ENCODE measurements at regions not wholly inside any gene's neighbourhood (a gene's known extent, or its start where the extent isn't known, plus 50 kb on each side); places are given as distances from the start of the nearest gene placed in this dataset.

- H3K27me3 ChIP-seq (ENCODE audit: control insufficient read depth, insufficient read depth, low read length), result no peaks in the 10 kb centered on the region
- no peaks in the 10 kb centered on the region for H3K36me3 ChIP-seq (ENCODE audit: control insufficient read depth, insufficient read depth, low read length)
- WGBS (ENCODE audit: insufficient coverage), result 93% methylated on average over 6 of the region's 6 CpGs
- H3K4me3 ChIP-seq (ENCODE audit: low read depth, low read length), result no peak overlapping the region
- H3K9me3 ChIP-seq (ENCODE audit: control insufficient read depth, insufficient read depth, low read length), result no peaks in the 10 kb centered on the region
- no peak overlapping the region for H3K27ac ChIP-seq (ENCODE audit: low read depth, low read length)
- peaks cover 3% of the 10 kb centered on the region for H3K4me1 ChIP-seq (ENCODE audit: control insufficient read depth, insufficient read depth, low read length)
- DNase-seq (ENCODE audit: low read depth in 4 of 6, low spot score in 6 of 6), result no peak
Observed at GRCh38 chr16:49936791-49937190, 80.9 kb upstream of the ZNF423 start.

DNA sequence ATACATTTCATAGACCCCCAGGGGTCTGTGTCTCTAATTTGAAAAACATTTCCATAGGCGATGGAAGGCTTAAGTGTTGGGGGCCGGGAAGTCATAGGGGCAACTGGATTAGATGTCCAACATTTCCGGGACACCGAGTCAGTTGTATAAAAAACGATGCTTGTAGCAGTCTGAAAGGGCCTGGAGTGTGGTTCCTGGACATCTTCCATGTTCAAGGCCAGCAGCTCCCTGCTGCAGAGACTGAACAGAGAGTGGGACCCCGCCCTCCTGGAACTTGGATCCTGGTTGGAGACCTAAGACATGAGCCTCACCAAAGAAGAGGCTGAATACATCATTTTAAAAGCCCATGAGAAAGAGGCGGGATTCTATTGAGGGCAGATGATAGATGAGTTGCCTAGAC lies 82.0 kb upstream of the ZNF423 start:
- no peak overlapping the region for H3K27ac ChIP-seq (ENCODE audit: low read depth, low read length)
- H3K4me3 ChIP-seq (ENCODE audit: low read depth, low read length), result no peak overlapping the region
- no peaks in the 10 kb centered on the region for H3K9me3 ChIP-seq (ENCODE audit: control insufficient read depth, insufficient read depth, low read length)
- no peaks in the 10 kb centered on the region for H3K36me3 ChIP-seq (ENCODE audit: control insufficient read depth, insufficient read depth, low read length)
- no peak for DNase-seq (ENCODE audit: low read depth in 4 of 6, low spot score in 6 of 6)
- no peaks in the 10 kb centered on the region for H3K4me1 ChIP-seq (ENCODE audit: control insufficient read depth, insufficient read depth, low read length)
- H3K27me3 ChIP-seq (ENCODE audit: control insufficient read depth, insufficient read depth, low read length), result no peaks in the 10 kb centered on the region
- WGBS (ENCODE audit: insufficient coverage), result 89% methylated on average over 7 of the region's 7 CpGs

DNA sequence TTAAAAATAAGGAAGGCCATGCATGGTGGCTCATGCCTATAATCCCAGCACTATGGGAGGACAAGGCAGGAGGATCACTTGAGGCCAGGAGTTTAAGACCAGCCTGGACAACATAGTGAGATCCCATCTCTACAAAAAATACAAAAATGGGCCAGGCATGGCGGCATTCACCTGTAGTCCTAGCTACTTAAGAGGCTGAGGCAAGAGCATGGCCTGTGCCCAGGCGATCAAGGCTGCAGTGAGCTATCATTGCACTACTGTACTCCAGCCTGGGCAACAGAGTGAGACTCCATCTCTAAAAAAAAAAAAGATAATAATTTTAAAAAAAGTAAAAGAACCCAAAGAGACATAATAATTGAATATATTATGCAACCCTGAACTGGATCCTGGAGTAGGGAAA lies 83.6 kb upstream of the ZNF423 start:
- WGBS (ENCODE audit: insufficient coverage), result 92% methylated on average over 1 of the region's 2 CpGs
- DNase-seq (ENCODE audit: low read depth in 4 of 6, low spot score in 6 of 6), result no peak
- no peaks in the 10 kb centered on the region for H3K27me3 ChIP-seq (ENCODE audit: control insufficient read depth, insufficient read depth, low read length)
- H3K36me3 ChIP-seq (ENCODE audit: control insufficient read depth, insufficient read depth, low read length), result no peaks in the 10 kb centered on the region
- no peak overlapping the region for H3K27ac ChIP-seq (ENCODE audit: low read depth, low read length)
- no peaks in the 10 kb centered on the region for H3K9me3 ChIP-seq (ENCODE audit: control insufficient read depth, insufficient read depth, low read length)
- no peak overlapping the region for H3K4me3 ChIP-seq (ENCODE audit: low read depth, low read length)
- H3K4me1 ChIP-seq (ENCODE audit: control insufficient read depth, insufficient read depth, low read length), result no peaks in the 10 kb centered on the region

DNA sequence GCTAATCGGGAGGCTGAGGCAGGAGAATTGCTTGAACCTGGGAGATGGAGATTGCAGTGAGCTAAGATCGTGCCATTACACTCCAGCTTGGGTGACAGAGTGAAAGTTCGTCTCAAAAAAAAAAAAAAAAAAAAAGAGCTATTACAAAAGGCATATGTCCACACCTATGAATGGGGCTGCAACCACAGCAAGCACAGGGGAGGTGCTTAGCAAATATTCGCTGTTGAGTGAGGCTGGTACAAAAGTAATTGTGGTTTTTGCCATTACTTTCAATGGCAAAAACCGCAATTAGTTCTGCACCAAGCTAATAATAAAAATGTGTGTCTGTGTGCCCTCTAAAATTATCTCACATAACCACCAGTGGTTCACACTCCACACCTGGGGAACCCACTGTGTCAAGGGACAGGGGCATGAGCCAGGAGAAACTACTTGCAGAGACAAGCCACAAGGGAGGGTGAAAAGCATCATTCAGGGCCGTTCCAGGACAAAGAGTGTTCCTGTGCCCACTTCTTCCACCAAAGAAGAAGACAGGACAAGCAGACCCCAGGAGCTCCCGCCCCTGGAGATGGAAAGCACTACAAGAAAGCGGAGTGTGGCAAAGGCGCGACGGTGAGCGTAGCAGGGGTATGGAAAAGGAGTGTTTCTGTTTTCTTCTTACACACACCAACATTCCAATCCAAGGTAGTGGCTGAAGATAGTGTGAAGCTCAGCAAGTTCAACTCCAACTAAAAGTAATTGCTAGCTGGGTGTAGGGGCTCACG lies 84.4 kb upstream of the CNEP1R1 start:
- no peak for DNase-seq (ENCODE audit: low read depth in 4 of 6, low spot score in 6 of 6)
- 100% methylated on average over 1 of the region's 13 CpGs for WGBS (ENCODE audit: insufficient coverage)
- Histone ChIP-seq H3K4me1 (ENCODE audit: control insufficient read depth, insufficient read depth, low read length) (no peaks in the 10 kb centered on the region), H3K27ac (ENCODE audit: low read depth, low read length) (no peak overlapping the region), H3K36me3 (ENCODE audit: control insufficient read depth, insufficient read depth, low read length) (no peaks in the 10 kb centered on the region), H3K9me3 (ENCODE audit: control insufficient read depth, insufficient read depth, low read length) (no peaks in the 10 kb centered on the region), H3K27me3 (ENCODE audit: control insufficient read depth, insufficient read depth, low read length) (no peaks in the 10 kb centered on the region), H3K4me3 (ENCODE audit: low read depth, low read length) (no peak overlapping the region)

GRCh38 chr16:49944221-49944620 lies 80.8 kb upstream of the CNEP1R1 start:
- Histone ChIP-seq H3K4me1 (ENCODE audit: control insufficient read depth, insufficient read depth, low read length) (no peaks in the 10 kb centered on the region), H3K27ac (ENCODE audit: low read depth, low read length) (no peak overlapping the region), H3K27me3 (ENCODE audit: control insufficient read depth, insufficient read depth, low read length) (no peaks in the 10 kb centered on the region), H3K4me3 (ENCODE audit: low read depth, low read length) (no peak overlapping the region), H3K9me3 (ENCODE audit: control insufficient read depth, insufficient read depth, low read length) (no peaks in the 10 kb centered on the region), H3K36me3 (ENCODE audit: control insufficient read depth, insufficient read depth, low read length) (no peaks in the 10 kb centered on the region)
- 62% methylated on average over 3 of the region's 5 CpGs for WGBS (ENCODE audit: insufficient coverage)
- DNase-seq (ENCODE audit: low read depth in 4 of 6, low spot score in 6 of 6), result no peak

- no peak for DNase-seq (ENCODE audit: low read depth in 4 of 6, low spot score in 6 of 6)
- Histone ChIP-seq H3K4me3 (ENCODE audit: low read depth, low read length) (no peak overlapping the region), H3K27ac (ENCODE audit: low read depth, low read length) (no peak overlapping the region), H3K36me3 (ENCODE audit: control insufficient read depth, insufficient read depth, low read length) (no peaks in the 10 kb centered on the region), H3K4me1 (ENCODE audit: control insufficient read depth, insufficient read depth, low read length) (no peaks in the 10 kb centered on the region), H3K27me3 (ENCODE audit: control insufficient read depth, insufficient read depth, low read length) (no peaks in the 10 kb centered on the region), H3K9me3 (ENCODE audit: control insufficient read depth, insufficient read depth, low read length) (no peaks in the 10 kb centered on the region)
- WGBS (ENCODE audit: insufficient coverage), result 95% methylated on average over 5 of the region's 7 CpGs
Observed at GRCh38 chr16:49947907-49948678, 76.9 kb upstream of the CNEP1R1 start.

- Histone ChIP-seq H3K27me3 (ENCODE audit: control insufficient read depth, insufficient read depth, low read length) (no peaks in the 10 kb centered on the region), H3K4me3 (ENCODE audit: low read depth, low read length) (no peak overlapping the region), H3K4me1 (ENCODE audit: control insufficient read depth, insufficient read depth, low read length) (no peaks in the 10 kb centered on the region), H3K36me3 (ENCODE audit: control insufficient read depth, insufficient read depth, low read length) (no peaks in the 10 kb centered on the region), H3K27ac (ENCODE audit: low read depth, low read length) (no peak overlapping the region), H3K9me3 (ENCODE audit: control insufficient read depth, insufficient read depth, low read length) (no peaks in the 10 kb centered on the region)
- DNase-seq (ENCODE audit: low read depth in 4 of 6, low spot score in 6 of 6), result no peak
- 76% methylated on average over 12 of the region's 16 CpGs for WGBS (ENCODE audit: insufficient coverage)
Observed at GRCh38 chr16:49951574-49952195, 73.3 kb upstream of the CNEP1R1 start.

- no peaks in the 10 kb centered on the region for H3K4me1 ChIP-seq (ENCODE audit: control insufficient read depth, insufficient read depth, low read length)
- no peaks in the 10 kb centered on the region for H3K9me3 ChIP-seq (ENCODE audit: control insufficient read depth, insufficient read depth, low read length)
- WGBS (ENCODE audit: insufficient coverage), result 83% methylated on average over 1 of the region's 4 CpGs
- no peaks in the 10 kb centered on the region for H3K27me3 ChIP-seq (ENCODE audit: control insufficient read depth, insufficient read depth, low read length)
- H3K36me3 ChIP-seq (ENCODE audit: control insufficient read depth, insufficient read depth, low read length), result no peaks in the 10 kb centered on the region
- no peak overlapping the region for H3K4me3 ChIP-seq (ENCODE audit: low read depth, low read length)
- DNase-seq (ENCODE audit: low read depth in 4 of 6, low spot score in 6 of 6), result no peak
- no peak overlapping the region for H3K27ac ChIP-seq (ENCODE audit: low read depth, low read length)
Observed at GRCh38 chr16:49952386-49952785, 72.6 kb upstream of the CNEP1R1 start.

GRCh38 chr16:49953090-49953489 lies 71.9 kb upstream of the CNEP1R1 start:
- H3K27me3 ChIP-seq (ENCODE audit: control insufficient read depth, insufficient read depth, low read length), result no peaks in the 10 kb centered on the region
- no peaks in the 10 kb centered on the region for H3K9me3 ChIP-seq (ENCODE audit: control insufficient read depth, insufficient read depth, low read length)
- WGBS (ENCODE audit: insufficient coverage), result no CpG with 5 or more reads among the region's 2 CpGs
- no peak overlapping the region for H3K4me3 ChIP-seq (ENCODE audit: low read depth, low read length)
- H3K4me1 ChIP-seq (ENCODE audit: control insufficient read depth, insufficient read depth, low read length), result peaks cover 2% of the 10 kb centered on the region
- no peaks in the 10 kb centered on the region for H3K36me3 ChIP-seq (ENCODE audit: control insufficient read depth, insufficient read depth, low read length)
- H3K27ac ChIP-seq (ENCODE audit: low read depth, low read length), result no peak overlapping the region
- no peak for DNase-seq (ENCODE audit: low read depth in 4 of 6, low spot score in 6 of 6)

Measured in spinal cord (tissue), 9 donors.